Urinary bladder (tissue), 3 donors: ENCODE measurements at regions not wholly inside any gene's neighbourhood (a gene's known extent, or its start where the extent isn't known, plus 50 kb on each side); places are given as distances from the start of the nearest gene placed in this dataset.
"Not testable (repeated sequence)": the region's sequence is repeated elsewhere in the genome, so short reads cannot be mapped to it uniquely, and the experiment has no call there.

Experiments used
- DNase-seq: peaks from one replicate; pipeline ENCODE4 v3.0.0-alpha.2; 2015; ENCODE audit errors: extremely low spot score
- H3K27ac ChIP-seq: one replicate; pipeline ENCODE4 v1.5.1; 2013; ENCODE audit warnings: low read depth, mild to moderate bottlenecking, moderate library complexity
- H3K36me3 ChIP-seq: one replicate; pipeline ENCODE4 v1.6.1; 2013; ENCODE audit warnings: mild to moderate bottlenecking, moderate library complexity; ENCODE audit not compliant: insufficient read depth
- H3K4me1 ChIP-seq: one replicate; pipeline ENCODE4 v1.6.1; 2013; ENCODE audit warnings: mild to moderate bottlenecking, moderate library complexity; ENCODE audit not compliant: insufficient read depth
- H3K4me3 ChIP-seq: one replicate; pipeline ENCODE4 v1.5.1; 2013; ENCODE audit warnings: low read depth, low read length
- WGBS: extraction: QIAGEN DNeasy Blood & Tissue Kit; methylation state at CpG from one replicate; pipeline ENCODE4 v1.1.7; 2013; 5-methylcytosine and 5-hydroxymethylcytosine counted together
- donor health status: healthy with polysubstance abuse.
- donor health status: healthy.

- Histone ChIP-seq H3K4me1 (no peaks in the 10 kb centered on the region), H3K36me3 (no peaks in the 10 kb centered on the region), H3K4me3 (no peak overlapping the region), H3K27ac (no peak overlapping the region)
- no peak for DNase-seq
- 83% methylated on average over 5 of the region's 5 CpGs for WGBS
Observed at GRCh38 chr6:164751395-164751794, 558.0 kb downstream of the C6orf118 start.

- H3K36me3 ChIP-seq, result no peaks in the 10 kb centered on the region
- no peak overlapping the region for H3K4me3 ChIP-seq
- DNase-seq, result no peak
- 80% methylated on average over 3 of the region's 3 CpGs for WGBS
- no peaks in the 10 kb centered on the region for H3K4me1 ChIP-seq
- H3K27ac ChIP-seq, result no peak overlapping the region
Observed at GRCh38 chr6:164750128-164750527, 559.3 kb downstream of the C6orf118 start.

GRCh38 chr6:164749221-164750064 lies 560.0 kb downstream of the C6orf118 start:
- Histone ChIP-seq H3K4me1 (no peaks in the 10 kb centered on the region), H3K27ac (no peak overlapping the region), H3K4me3 (no peak overlapping the region), H3K36me3 (no peaks in the 10 kb centered on the region)
- DNase-seq, result peak; percentile 23
- WGBS, result 25% methylated on average over 9 of the region's 9 CpGs

GRCh38 chr6:164744301-164744700 lies 565.1 kb downstream of the C6orf118 start:
- no peak for DNase-seq
- H3K27ac ChIP-seq, result no peak overlapping the region
- no peaks in the 10 kb centered on the region for H3K4me1 ChIP-seq
- 75% methylated on average over 4 of the region's 4 CpGs for WGBS
- no peak overlapping the region for H3K4me3 ChIP-seq
- no peaks in the 10 kb centered on the region for H3K36me3 ChIP-seq

DNA sequence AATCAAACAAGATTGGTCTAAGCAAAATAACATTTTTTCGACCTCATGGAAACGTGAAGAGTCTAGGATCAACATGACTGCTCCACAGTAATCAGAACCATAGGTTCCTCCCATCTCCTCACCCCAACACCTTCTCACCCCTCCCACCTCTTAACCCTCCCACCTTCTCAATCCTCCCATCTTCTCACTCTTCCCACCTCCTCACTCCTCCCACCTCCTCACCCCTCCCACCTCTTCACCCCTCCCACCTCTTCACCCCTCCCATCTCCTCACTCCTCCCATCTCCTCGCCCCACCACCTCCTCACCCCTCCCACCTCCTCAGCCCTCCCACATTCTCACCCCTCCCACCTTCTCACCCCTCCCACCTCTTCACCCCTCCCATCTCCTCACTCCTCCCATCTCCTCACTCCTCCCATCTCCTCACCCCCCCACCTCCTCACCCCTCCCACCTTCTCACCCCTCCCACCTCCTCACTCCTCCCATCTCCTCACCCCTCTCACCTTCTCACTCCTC lies 567.4 kb downstream of the C6orf118 start:
- DNase-seq, result no peak
- Histone ChIP-seq H3K4me1 (no peaks in the 10 kb centered on the region), H3K27ac (no peak overlapping the region), H3K36me3 (no peaks in the 10 kb centered on the region), H3K4me3 (no peak overlapping the region)
- WGBS, result 86% methylated on average over 3 of the region's 3 CpGs

DNA sequence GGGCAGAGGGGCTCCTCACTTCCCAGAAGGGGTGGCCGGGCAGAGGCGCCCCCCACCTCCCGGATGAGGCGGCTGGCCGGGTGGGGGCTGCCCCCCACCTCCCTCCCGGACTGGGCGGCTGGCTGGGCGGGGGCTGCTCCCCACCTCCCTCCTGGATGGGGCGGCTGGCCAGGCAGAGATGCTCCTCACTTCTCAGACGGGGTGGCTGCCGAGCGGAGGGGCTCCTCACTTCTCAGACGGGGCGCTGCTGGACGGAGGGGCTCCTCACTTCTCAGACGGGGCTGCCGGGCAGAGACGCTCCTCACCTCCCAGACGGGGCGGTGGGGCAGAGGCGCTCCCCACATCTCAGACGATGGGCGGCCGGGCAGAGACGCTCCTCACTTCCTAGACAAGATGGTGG lies 573.3 kb downstream of the C6orf118 start:
- H3K27ac ChIP-seq, DNase-seq, H3K4me3 ChIP-seq, H3K4me1 ChIP-seq, H3K36me3 ChIP-seq: not testable (repeated sequence)
- 96% methylated on average over 25 of the region's 25 CpGs for WGBS

DNA sequence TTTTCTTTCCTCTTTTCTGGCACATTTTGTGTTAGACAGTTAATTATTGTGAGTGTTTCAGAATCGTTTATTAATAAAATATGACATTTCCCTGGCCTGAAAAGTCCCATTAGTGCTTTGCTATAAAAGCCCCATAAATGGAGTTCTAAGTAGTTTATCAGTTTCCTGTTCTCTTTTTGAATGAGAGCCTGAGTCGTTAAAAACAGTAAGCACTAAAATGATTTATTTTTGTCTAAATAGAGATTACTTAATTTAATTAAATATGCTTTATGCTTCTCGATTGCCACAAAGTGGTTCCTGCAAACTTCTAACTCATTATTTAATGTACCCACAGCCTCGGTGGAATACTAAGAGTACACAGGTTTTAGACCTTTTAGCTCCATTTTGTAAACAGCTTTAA lies 577.9 kb downstream of the C6orf118 start:
- Histone ChIP-seq H3K36me3 (no peaks in the 10 kb centered on the region), H3K4me3 (no peak overlapping the region), H3K4me1 (no peaks in the 10 kb centered on the region), H3K27ac (no peak overlapping the region)
- WGBS, result 18% methylated on average over 4 of the region's 4 CpGs
- no peak for DNase-seq

DNA sequence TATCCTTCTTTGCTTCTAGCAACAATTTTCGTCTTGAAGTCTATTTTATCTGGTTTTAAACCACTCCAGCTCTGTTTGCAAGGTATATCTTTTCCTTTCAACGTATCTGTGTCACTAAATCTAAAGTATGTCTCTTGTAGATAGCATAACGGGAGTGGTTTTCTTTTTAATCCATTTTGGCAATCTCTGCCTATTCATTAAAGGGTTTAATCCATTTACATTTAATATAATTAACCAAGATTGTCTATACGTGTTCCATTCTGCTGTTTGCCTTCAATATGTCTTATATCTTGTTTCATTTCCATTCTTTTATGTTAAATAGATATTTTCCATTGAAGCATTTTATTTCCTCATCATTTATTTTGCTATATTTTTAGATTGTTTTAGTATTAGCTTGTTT lies 587.9 kb downstream of the C6orf118 start:
- no peak overlapping the region for H3K27ac ChIP-seq
- WGBS, result 49% methylated on average over 4 of the region's 4 CpGs
- no peaks in the 10 kb centered on the region for H3K4me1 ChIP-seq
- no peak overlapping the region for H3K4me3 ChIP-seq
- DNase-seq, result no peak
- no peaks in the 10 kb centered on the region for H3K36me3 ChIP-seq

GRCh38 chr6:164700497-164700896 lies 608.9 kb downstream of the C6orf118 start:
- Histone ChIP-seq H3K36me3 (no peaks in the 10 kb centered on the region), H3K4me1 (no peaks in the 10 kb centered on the region), H3K27ac (no peak overlapping the region), H3K4me3 (no peak overlapping the region)
- 66% methylated on average over 1 of the region's 1 CpG for WGBS
- no peak for DNase-seq

DNA sequence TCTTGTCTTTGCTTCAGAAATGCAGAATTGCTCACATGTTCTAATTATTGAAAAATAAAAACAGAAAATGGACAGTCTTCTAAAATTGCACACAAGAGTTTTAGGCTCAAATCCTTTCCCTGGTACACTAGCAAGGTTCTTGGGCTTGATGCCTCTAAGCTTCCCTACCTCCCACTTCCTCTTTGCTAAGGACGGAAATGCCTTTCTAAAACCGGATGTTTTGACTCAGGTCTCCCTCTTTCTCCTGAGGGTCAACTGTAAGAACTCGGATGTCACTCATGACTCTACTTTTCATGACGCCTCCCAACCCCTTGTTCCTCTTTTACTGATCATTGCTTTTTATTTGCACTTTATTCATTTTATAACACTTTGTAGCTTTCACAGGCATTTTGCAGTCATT lies 613.5 kb downstream of the C6orf118 start:
- no peaks in the 10 kb centered on the region for H3K36me3 ChIP-seq
- H3K27ac ChIP-seq, result no peak overlapping the region
- 55% methylated on average over 4 of the region's 4 CpGs for WGBS
- no peak overlapping the region for H3K4me3 ChIP-seq
- H3K4me1 ChIP-seq, result no peaks in the 10 kb centered on the region
- DNase-seq, result no peak

GRCh38 chr6:164694386-164694785 lies 615.0 kb downstream of the C6orf118 start:
- H3K27ac ChIP-seq, result no peak overlapping the region
- DNase-seq, result no peak
- H3K4me3 ChIP-seq, result no peak overlapping the region
- H3K4me1 ChIP-seq, result no peaks in the 10 kb centered on the region
- 89% methylated on average over 3 of the region's 3 CpGs for WGBS
- H3K36me3 ChIP-seq, result no peaks in the 10 kb centered on the region

GRCh38 chr6:164693944-164694343 lies 615.5 kb downstream of the C6orf118 start:
- H3K4me1 ChIP-seq, result no peaks in the 10 kb centered on the region
- no peak overlapping the region for H3K4me3 ChIP-seq
- no peaks in the 10 kb centered on the region for H3K36me3 ChIP-seq
- no peak overlapping the region for H3K27ac ChIP-seq
- 37% methylated on average over 4 of the region's 4 CpGs for WGBS
- peak; percentile 10 for DNase-seq

GRCh38 chr6:164692772-164693510 lies 616.5 kb downstream of the C6orf118 start:
- no peak for DNase-seq
- H3K27ac ChIP-seq, result no peak overlapping the region

More at GRCh38 chr6:164692772-164693510, 616.5 kb downstream of the C6orf118 start:
- Histone ChIP-seq H3K4me1 (no peaks in the 10 kb centered on the region), H3K4me3 (no peak overlapping the region), H3K36me3 (no peaks in the 10 kb centered on the region)
- WGBS, result 68% methylated on average over 4 of the region's 4 CpGs
